Urinary bladder (tissue), 3 donors: ENCODE measurements at regions not wholly inside any gene's neighbourhood (a gene's known extent, or its start where the extent isn't known, plus 50 kb on each side); places are given as distances from the start of the nearest gene placed in this dataset.

Experiments
- DNase-seq: peaks from one replicate; pipeline ENCODE4 v3.0.0-alpha.2; 2015; ENCODE audit errors: extremely low spot score
- H3K27ac ChIP-seq: one replicate; pipeline ENCODE4 v1.5.1; 2013; ENCODE audit warnings: low read depth, mild to moderate bottlenecking, moderate library complexity
- H3K36me3 ChIP-seq: one replicate; pipeline ENCODE4 v1.6.1; 2013; ENCODE audit warnings: mild to moderate bottlenecking, moderate library complexity; ENCODE audit not compliant: insufficient read depth
- H3K4me1 ChIP-seq: one replicate; pipeline ENCODE4 v1.6.1; 2013; ENCODE audit warnings: mild to moderate bottlenecking, moderate library complexity; ENCODE audit not compliant: insufficient read depth
- H3K4me3 ChIP-seq: one replicate; pipeline ENCODE4 v1.5.1; 2013; ENCODE audit warnings: low read depth, low read length
- WGBS: extraction: QIAGEN DNeasy Blood & Tissue Kit; methylation state at CpG from one replicate; pipeline ENCODE4 v1.1.7; 2013; 5-methylcytosine and 5-hydroxymethylcytosine counted together
- donor health status: healthy with polysubstance abuse.
- donor health status: healthy.

DNA sequence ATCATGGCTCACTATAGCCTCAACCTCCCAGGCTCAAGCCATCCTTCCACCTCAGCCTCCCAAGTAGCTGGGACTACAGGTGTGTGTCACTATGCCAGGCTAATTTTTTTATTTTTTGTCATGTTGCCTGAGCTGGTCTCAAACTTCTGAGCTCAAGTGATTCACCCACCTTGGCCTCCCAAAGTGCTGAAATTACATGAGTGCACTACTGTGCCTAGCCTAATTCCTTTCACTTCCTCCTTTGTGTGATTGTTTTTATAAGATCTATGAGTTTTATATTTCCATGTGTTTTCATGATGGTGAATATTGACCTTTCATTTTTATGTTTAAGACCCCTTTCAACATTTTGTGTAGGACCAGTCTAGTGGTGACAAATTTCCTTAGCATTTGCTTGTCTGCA, 55.2 kb upstream of the IL12B start:
- H3K27ac ChIP-seq: no peak overlapping the region
- H3K4me1 ChIP-seq: no peaks in the 10 kb centered on the region
- no peak for DNase-seq
- no peak overlapping the region for H3K4me3 ChIP-seq
- no peaks in the 10 kb centered on the region for H3K36me3 ChIP-seq

DNA sequence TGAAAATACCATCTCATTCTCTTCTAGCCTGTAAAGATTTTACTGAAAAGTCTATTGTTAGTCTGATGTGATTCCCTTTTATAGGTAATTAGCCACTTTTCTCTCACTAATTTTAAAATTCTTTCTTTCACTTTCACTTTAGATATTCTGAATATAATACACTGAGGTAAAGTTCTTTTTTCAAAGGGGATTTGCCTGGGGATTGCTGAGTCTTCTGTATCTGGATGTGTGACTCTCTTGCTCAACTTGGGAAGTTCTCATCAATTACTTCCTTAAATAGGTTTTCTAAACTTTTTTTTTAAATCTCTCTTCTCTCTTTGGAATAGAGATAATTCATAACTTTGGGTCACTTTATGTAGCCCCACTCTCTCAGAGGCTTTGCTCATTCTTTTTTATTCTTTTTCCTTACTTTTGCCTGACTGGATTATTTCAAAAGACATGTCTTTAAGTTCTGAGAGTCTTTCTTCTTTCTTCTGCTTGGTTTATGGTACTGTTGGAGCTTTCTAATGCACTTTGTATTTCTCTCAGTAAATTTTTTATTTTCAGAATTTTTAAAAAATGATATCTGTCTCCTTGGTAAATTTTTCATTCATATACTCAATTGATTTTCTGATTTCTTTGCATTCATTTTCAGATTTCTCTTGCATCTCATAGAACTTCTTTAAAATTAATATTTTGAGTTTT, 55.9 kb upstream of the IL12B start:
- Histone ChIP-seq H3K4me1 (no peaks in the 10 kb centered on the region), H3K4me3 (no peak overlapping the region), H3K27ac (no peak overlapping the region), H3K36me3 (no peaks in the 10 kb centered on the region)
- DNase-seq: no peak

DNA sequence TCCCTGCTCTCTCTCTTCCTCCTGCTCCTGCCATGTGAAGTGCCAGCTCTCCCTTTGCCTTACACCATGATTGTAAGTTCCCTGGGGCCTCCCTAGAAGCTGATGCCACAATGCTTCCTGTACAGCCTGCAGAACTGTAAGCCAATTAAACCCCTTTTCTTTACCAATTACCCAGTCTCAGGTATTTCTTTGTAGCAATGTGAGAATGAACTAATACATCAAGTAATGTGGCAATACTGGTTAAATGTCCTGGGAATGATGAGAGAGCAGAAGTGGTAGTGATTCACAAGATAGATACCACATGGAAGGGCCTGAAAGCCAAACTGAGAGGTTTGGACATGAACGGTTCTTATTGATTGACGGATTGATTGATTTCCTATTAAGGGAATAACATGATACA, 62.6 kb upstream of the IL12B start:
- no peak for DNase-seq
- no peak overlapping the region for H3K4me3 ChIP-seq
- no peak overlapping the region for H3K27ac ChIP-seq
- no peaks in the 10 kb centered on the region for H3K36me3 ChIP-seq
- WGBS: 93% methylated on average over 2 of the region's 2 CpGs
- no peaks in the 10 kb centered on the region for H3K4me1 ChIP-seq

DNA sequence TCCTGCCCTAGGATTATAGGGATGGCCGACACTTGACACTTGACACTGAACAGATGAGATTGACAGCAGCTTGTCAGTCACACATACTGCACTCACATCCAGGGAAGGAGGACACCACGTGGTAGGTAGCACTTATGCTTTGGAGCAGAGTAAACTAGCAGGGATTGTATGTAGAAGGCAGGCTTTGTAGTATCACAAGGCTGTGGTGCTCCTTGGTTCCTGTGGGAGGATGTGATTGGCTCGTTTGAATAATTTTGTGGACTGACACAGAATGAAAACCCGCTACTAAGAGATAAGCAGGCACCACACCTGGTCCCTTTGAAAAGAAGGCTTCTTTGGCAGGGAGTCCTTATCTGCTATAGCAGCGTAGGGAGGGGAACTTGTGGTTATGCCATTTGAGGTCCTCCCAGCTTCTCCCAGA, 63.6 kb upstream of the IL12B start:
- no peaks in the 10 kb centered on the region for H3K4me1 ChIP-seq
- DNase-seq: no peak
- H3K4me3 ChIP-seq: no peak overlapping the region
- no peak overlapping the region for H3K27ac ChIP-seq
- H3K36me3 ChIP-seq: no peaks in the 10 kb centered on the region
- WGBS: 51% methylated on average over 5 of the region's 5 CpGs

DNA sequence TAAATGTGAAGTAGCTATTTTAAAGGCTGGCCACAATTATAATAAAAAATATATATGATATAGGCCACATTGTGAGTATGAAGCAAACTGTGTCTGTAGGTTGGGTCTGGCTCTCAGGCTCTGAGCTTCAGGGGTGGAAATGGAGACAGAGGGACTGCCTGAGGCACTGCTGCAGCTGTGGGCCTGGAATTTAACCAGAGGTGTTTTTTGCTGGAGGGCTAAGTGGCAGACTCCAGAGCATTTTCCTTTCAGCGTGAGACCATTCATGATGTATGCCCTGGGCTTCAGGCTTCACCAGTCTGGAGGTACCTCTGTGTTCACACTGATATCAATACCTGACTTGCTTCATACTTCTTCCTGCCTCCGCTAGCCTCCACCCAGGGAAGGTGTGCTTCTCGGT, 64.9 kb upstream of the IL12B start:
- Histone ChIP-seq H3K4me1 (no peaks in the 10 kb centered on the region), H3K4me3 (no peak overlapping the region), H3K36me3 (no peaks in the 10 kb centered on the region), H3K27ac (no peak overlapping the region)
- no peak for DNase-seq
- 65% methylated on average over 3 of the region's 3 CpGs for WGBS

DNA sequence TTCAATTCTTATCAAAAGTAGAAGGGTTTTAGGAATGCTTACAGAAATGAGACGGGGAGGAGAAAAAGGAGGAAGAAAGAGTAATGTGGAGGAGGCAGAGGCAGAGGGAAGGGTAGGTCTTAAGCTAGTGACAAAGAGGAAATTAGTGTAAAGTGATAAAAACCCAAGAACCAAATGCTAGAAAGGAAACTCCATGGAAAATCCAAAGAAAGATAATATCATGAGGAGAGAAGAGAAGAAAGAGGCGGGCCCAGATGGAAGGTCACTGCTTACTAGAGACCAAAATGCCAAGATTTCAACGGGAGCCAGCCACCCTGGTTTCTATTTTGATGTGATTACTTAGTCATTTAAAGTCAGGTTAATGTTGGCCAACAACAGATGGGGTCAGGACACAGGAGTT, 68.6 kb upstream of the IL12B start:
- DNase-seq: no peak
- no peak overlapping the region for H3K27ac ChIP-seq
- H3K36me3 ChIP-seq: no peaks in the 10 kb centered on the region
- no peak overlapping the region for H3K4me3 ChIP-seq
- H3K4me1 ChIP-seq: no peaks in the 10 kb centered on the region
- 73% methylated on average over 3 of the region's 3 CpGs for whole genome bisulfite sequencing

DNA sequence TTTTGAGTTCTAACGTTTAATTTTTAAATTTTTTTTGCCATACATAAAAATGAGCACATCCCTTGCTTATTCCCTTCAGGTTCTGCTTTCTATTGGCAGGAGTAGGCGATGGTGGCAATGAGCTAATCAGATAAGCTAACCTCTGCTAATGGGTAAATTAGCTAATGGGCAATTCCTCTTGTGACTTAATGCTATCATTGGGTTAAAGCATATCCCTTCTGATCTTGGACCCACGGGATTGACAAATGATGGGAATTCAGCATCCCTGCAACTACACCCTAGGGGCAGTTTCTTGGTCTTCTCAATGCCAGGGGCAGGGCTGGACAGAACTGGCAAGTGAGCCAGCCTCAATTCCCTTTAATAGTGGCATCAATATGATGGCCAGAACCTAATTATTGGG, 70.2 kb upstream of the IL12B start:
- no peak overlapping the region for H3K27ac ChIP-seq
- 71% methylated on average over 3 of the region's 3 CpGs for WGBS

DNA sequence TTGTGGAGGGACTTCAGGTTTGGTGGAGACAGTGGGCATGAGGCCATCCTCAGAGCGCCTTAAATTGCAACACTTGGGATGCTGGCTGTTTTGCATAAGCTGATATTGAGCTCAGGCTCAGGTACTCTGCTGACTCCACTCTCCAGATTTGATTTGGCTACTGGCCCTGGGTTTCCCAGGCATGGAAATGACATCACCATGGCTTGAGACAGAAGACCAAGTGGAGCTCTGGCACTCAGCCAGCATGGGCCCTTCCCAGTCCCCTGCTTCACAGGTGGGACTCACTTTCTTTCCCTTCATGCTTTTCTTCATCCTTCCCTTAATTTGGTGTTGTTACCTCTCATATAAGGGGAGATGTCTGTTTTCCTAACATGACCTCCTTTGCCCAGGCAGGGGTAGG, 72.0 kb upstream of the IL12B start:
- DNase-seq: no peak
- Histone ChIP-seq H3K4me1 (no peaks in the 10 kb centered on the region), H3K4me3 (no peak overlapping the region), H3K36me3 (no peaks in the 10 kb centered on the region), H3K27ac (no peak overlapping the region)
- 89% methylated on average over 1 of the region's 1 CpG for WGBS

More for the DNA sequence above, 70.2 kb upstream of the IL12B start:
- Histone ChIP-seq H3K4me3 (no peak overlapping the region), H3K4me1 (no peaks in the 10 kb centered on the region), H3K36me3 (no peaks in the 10 kb centered on the region)
- DNase-seq: no peak

DNA sequence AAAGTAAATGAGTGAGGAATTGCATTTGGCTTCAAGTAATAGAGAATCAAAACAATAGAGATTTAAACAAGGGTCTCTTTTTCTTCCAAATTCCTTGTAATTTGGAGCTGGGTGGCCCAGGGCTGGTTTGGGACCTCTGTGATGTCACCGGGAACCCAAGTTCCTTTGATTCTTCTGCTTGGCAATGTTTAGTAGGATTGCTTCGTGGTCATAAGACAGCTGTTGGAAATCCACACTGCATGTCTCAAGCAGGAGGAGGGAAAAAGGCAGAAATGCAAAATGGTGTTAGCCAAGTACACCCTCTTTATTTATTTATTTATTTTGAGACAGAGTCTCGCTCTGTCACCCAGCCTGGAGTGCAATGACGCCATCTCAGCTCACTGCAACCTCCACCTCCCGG, 72.6 kb upstream of the IL12B start:
- no peaks in the 10 kb centered on the region for H3K36me3 ChIP-seq
- H3K27ac ChIP-seq: no peak overlapping the region
- no peaks in the 10 kb centered on the region for H3K4me1 ChIP-seq
- no peak overlapping the region for H3K4me3 ChIP-seq
- no peak for DNase-seq
- WGBS: 82% methylated on average over 5 of the region's 5 CpGs

DNA sequence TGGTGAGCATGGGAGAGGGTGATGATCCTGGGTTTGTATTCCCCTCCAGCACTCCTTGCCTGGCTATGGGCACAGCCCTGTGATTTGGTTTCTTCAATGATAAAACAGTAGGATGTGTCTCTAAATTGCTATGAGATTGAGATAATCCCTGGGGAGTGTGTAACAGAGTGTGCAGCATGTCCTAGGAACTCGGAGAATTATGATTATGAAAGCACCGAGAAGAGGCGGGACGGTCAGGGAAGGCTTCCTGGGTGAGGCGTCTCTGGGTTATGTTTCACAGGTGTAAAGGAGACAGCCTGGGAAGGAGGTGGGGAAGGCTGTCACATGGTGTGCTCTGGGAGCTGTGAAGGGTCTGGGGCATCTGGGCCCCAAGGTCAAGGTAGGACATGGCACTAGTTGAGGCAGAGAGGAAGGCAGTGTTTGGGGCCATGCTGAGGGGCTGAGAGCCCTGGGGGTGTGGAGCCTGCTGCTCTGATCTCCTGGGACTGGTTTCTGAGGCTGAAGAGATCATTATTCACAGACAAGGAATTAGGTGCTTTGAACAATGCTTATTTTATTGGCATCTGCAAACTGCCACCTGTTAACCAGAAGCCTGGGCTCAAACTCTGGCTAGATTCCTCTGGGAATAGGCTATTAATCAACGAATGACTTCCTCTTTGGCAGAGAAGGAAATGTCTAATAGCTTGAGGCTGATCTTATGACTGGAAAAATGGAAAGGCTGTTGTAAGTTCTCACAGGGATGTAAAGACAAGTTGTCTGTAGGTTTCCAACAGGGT, 73.8 kb upstream of the IL12B start:
- Histone ChIP-seq H3K27ac (no peak overlapping the region), H3K4me3 (no peak overlapping the region), H3K36me3 (no peaks in the 10 kb centered on the region), H3K4me1 (no peaks in the 10 kb centered on the region)
- WGBS: 67% methylated on average over 6 of the region's 6 CpGs
- DNase-seq: no peak

DNA sequence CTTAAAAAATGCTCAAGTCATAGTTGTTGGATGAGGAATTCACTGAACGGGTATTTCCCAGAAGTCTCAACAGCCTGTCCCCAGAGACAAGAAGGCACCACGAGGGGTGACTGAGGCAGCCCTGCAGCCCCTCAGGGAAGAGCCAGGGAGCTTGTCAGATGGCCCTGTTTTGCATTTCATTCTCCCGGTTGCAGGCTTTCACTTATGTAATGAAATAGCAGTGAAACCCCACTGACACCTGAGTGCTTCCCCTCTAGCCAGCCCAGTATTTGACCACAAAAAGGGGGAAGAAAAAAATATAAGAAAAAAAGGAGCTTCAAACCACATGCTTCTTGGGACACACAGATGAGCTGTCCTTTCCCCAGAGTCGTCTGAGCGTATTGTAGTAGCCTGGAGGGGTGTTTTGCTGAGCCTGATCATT, 75.3 kb upstream of the IL12B start:
- no peak for DNase-seq
- Histone ChIP-seq H3K36me3 (no peaks in the 10 kb centered on the region), H3K27ac (no peak overlapping the region), H3K4me3 (no peak overlapping the region), H3K4me1 (no peaks in the 10 kb centered on the region)
- 59% methylated on average over 5 of the region's 5 CpGs for WGBS

DNA sequence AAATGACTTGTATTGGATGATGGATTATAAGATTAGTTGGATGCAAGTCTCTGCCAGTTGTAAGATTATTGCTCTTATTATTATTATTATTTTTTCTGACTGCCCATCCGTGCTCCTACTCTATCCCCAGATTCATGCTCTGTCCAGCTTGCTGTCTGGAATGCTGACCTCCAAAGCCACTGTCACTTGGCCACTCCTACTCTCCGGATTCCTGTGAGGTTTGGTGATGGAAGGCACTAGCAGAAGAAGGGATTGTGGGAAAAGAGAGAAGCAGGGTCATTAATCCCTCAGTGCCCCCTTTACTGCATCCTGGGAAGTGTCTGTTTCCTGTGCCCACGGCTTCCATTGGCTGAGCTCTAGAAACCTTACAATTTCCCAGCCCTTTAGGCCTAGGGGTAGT, 76.3 kb upstream of the IL12B start:
- no peak overlapping the region for H3K27ac ChIP-seq
- H3K4me3 ChIP-seq: no peak overlapping the region
- 71% methylated on average over 3 of the region's 3 CpGs for WGBS
- H3K36me3 ChIP-seq: no peaks in the 10 kb centered on the region
- H3K4me1 ChIP-seq: no peaks in the 10 kb centered on the region
- no peak for DNase-seq

DNA sequence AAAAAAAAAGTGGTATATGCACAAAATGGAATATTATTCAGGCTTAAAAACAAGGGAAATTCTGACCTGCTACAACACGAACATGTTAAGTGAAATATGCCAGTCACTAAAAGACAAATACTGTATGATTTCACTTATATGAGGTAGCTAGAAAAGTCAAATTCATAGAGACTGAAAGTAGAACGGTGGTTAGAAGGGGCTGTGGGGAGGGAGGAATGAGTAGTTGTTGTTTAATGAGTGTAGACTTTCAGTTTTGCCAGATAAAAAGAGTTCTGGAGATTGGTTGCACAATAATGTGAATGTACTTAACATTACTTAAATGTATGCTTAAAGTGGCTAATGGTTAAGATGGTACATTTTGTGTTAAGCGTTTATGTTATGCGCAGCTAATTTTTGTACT, 79.5 kb upstream of the IL12B start:
- WGBS: 89% methylated on average over 4 of the region's 4 CpGs
- Histone ChIP-seq H3K4me1 (no peaks in the 10 kb centered on the region), H3K36me3 (no peaks in the 10 kb centered on the region), H3K27ac (no peak overlapping the region), H3K4me3 (no peak overlapping the region)
- DNase-seq: no peak

DNA sequence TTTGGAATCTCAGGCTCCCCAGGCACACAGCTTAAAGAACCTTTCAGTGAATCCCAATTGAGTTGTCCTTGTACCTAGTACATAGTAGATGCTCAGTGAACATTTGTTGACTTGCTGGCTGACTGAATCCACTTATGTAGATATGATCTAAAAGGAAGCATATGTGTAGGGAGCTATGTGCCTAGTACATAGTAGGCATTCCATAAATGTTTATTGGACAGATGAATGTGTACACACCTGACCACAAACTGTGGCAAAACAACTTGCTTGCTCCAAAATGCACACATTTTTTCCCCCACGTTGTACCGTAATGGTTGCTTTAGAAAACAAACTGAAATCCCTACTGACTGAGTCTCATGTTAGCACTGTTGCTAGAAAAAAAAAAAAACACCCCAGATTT, 80.2 kb upstream of the IL12B start:
- Histone ChIP-seq H3K4me3 (no peak overlapping the region), H3K27ac (no peak overlapping the region), H3K4me1 (no peaks in the 10 kb centered on the region), H3K36me3 (no peaks in the 10 kb centered on the region)
- DNase-seq: no peak
- WGBS: 54% methylated on average over 2 of the region's 2 CpGs
